NCI-H1092 (cell line): ENCODE measurements at regions not wholly inside any gene's neighbourhood (a gene's known extent, or its start where the extent isn't known, plus 50 kb on each side); places are given as distances from the start of the nearest gene placed in this dataset.
"Not testable (repeated sequence)": the region's sequence is repeated elsewhere in the genome, so short reads cannot be mapped to it uniquely, and the experiment has no call there.

ENCODE experiments used
- DNase-seq: peaks from one replicate; lab custom pipeline; 2025; lab: John Stamatoyannopoulos, UW

GRCh38 chr16:19980632-19981265 lies 92.9 kb downstream of the GPR139 start:
- DNase-seq: no peak

GRCh38 chr16:19979638-19980037 lies 94.1 kb downstream of the GPR139 start:
- no peak for DNase-seq

- DNase-seq: no peak
These were observed 90.0 kb upstream of the GPRC5B start for GRCh38 chr16:19974607-19975006.

- no peak for DNase-seq
These were observed 87.5 kb upstream of the GPRC5B start for GRCh38 chr16:19972111-19972510.

- DNase-seq: peak; percentile 89
These were observed 84.4 kb upstream of the GPRC5B start for GRCh38 chr16:19968891-19969683.

GRCh38 chr16:19967963-19968362 lies 83.3 kb upstream of the GPRC5B start:
- DNase-seq: no peak

- no peak for DNase-seq
These were observed 82.9 kb upstream of the GPRC5B start for GRCh38 chr16:19967561-19967960.

- DNase-seq: peak; percentile 93
These were observed 78.7 kb upstream of the GPRC5B start for GRCh38 chr16:19963301-19963700.

- DNase-seq: no peak
These were observed 75.5 kb upstream of the GPRC5B start for GRCh38 chr16:19960183-19960582.

- no peak for DNase-seq
These were observed 75.1 kb upstream of the GPRC5B start for GRCh38 chr16:19959736-19960135.

GRCh38 chr16:19955896-19956295 lies 71.2 kb upstream of the GPRC5B start:
- DNase-seq: not testable (repeated sequence)

- not testable (repeated sequence) for DNase-seq
These were observed 70.4 kb upstream of the GPRC5B start for GRCh38 chr16:19955084-19955483.

GRCh38 chr16:19948186-19949104 lies 63.8 kb upstream of the GPRC5B start:
- no peak for DNase-seq

- DNase-seq: no peak
These were observed 61.3 kb upstream of the GPRC5B start for GRCh38 chr16:19945934-19946333.

- DNase-seq: no peak
These were observed 55.5 kb upstream of the GPRC5B start for GRCh38 chr16:19940195-19940594.

- no peak for DNase-seq
These were observed 54.9 kb upstream of the GPRC5B start for GRCh38 chr16:19939553-19939952.

- DNase-seq: no peak
These were observed 53.9 kb upstream of the GPRC5B start for GRCh38 chr16:19938536-19938935.

GRCh38 chr16:19936441-19936840 lies 51.8 kb upstream of the GPRC5B start:
- DNase-seq: no peak

GRCh38 chr16:19935694-19936093 lies 51.0 kb upstream of the GPRC5B start:
- DNase-seq: peak; percentile 22
